Mesendoderm (in vitro differentiated cells): ENCODE measurements at regions not wholly inside any gene's neighbourhood (a gene's known extent, or its start where the extent isn't known, plus 50 kb on each side); places are given as distances from the start of the nearest gene placed in this dataset.

ENCODE experiments used
- DNase-seq: peaks from one replicate; pipeline ENCODE4 v3.0.0; 2013
- H2AK5ac ChIP-seq: 2 replicates; pipeline ENCODE4 v1.6.1; 2013; ENCODE audit warnings: low read length, inconsistent platforms
- H2BK120ac ChIP-seq: 2 replicates; pipeline ENCODE4 v1.6.1; 2013; ENCODE audit warnings: low read depth, mild to moderate bottlenecking, low read length, moderate library complexity, mixed read lengths
- H2BK15ac ChIP-seq: replicated peaks from 2 replicates; pipeline ENCODE4 v1.6.1; 2013; ENCODE audit warnings: low read depth, mild to moderate bottlenecking, moderate library complexity
- H2BK5ac ChIP-seq: 2 replicates; pipeline ENCODE4 v1.6.1; 2013; ENCODE audit warnings: low read length, inconsistent platforms
- H3K18ac ChIP-seq: 2 replicates; pipeline ENCODE4 v1.6.1; 2013; ENCODE audit warnings: mild to moderate bottlenecking, low read length, mixed read lengths
- H3K23ac ChIP-seq: one replicate; pipeline ENCODE4 v1.6.1; 2013; ENCODE audit warnings: low read length
- H3K27ac ChIP-seq: 2 replicates; pipeline ENCODE4 v1.5.1; 2013; ENCODE audit warnings: low read depth, mild to moderate bottlenecking, inconsistent platforms, low read length, moderate library complexity
- H3K27me3 ChIP-seq: 2 replicates; pipeline ENCODE4 v1.6.1; 2013; ENCODE audit warnings: low read length, control low read depth, mild to moderate bottlenecking, inconsistent platforms; ENCODE audit not compliant: insufficient read depth, poor library complexity
- H3K36me3 ChIP-seq: 2 replicates; pipeline ENCODE4 v1.6.1; 2013; ENCODE audit warnings: low read length, inconsistent platforms; ENCODE audit not compliant: control insufficient read depth, insufficient read depth
- H3K4ac ChIP-seq: one replicate; pipeline ENCODE4 v1.6.1; 2013; ENCODE audit warnings: low read depth, mild to moderate bottlenecking, low read length, moderate library complexity
- H3K4me1 ChIP-seq: 2 replicates; pipeline ENCODE4 v1.6.1; 2013; ENCODE audit warnings: low read depth, low read length, inconsistent platforms; ENCODE audit not compliant: control insufficient read depth
- H3K4me2 ChIP-seq: 2 replicates; pipeline ENCODE4 v1.6.1; 2013; ENCODE audit warnings: low read length
- H3K4me3 ChIP-seq: 2 replicates; pipeline ENCODE4 v1.5.1; 2013; ENCODE audit warnings: mild to moderate bottlenecking, low read length
- H3K56ac ChIP-seq: one replicate; pipeline ENCODE4 v1.6.1; 2013; ENCODE audit warnings: low read length
- H3K79me1 ChIP-seq: 2 replicates; pipeline ENCODE4 v1.6.1; 2013; ENCODE audit warnings: low read length, inconsistent platforms
- H3K79me2 ChIP-seq: 2 replicates; pipeline ENCODE4 v1.6.1; 2013; ENCODE audit warnings: mild to moderate bottlenecking, low read length; ENCODE audit not compliant: control insufficient read depth, insufficient read depth
- H3K9ac ChIP-seq: 2 replicates; pipeline ENCODE4 v1.6.1; 2013; ENCODE audit warnings: low read length, inconsistent platforms
- H4K5ac ChIP-seq: one replicate; pipeline ENCODE4 v1.6.1; 2013; ENCODE audit warnings: low read length
- H4K8ac ChIP-seq: one replicate; pipeline ENCODE4 v1.6.1; 2013; ENCODE audit warnings: low read depth, mild to moderate bottlenecking, control low read depth, low read length, moderate library complexity
- WGBS: extraction: QIAGEN DNeasy Blood & Tissue Kit; methylation state at CpG from one replicate; pipeline ENCODE4 v1.1.7; 2013; ENCODE audit warnings: low lambda C conversion rate, missing lambda C conversion rate; ENCODE audit not compliant: insufficient coverage; ENCODE audit errors: extremely low coverage; 5-methylcytosine and 5-hydroxymethylcytosine counted together

GRCh38 chr12:69084816-69085378 is 151.9 kb upstream of the CPM start:
- H3K4ac ChIP-seq, result no peak overlapping the region
- no peak for DNase-seq
- H3K56ac ChIP-seq, result no peak overlapping the region
- no peaks in the 10 kb centered on the region for H3K27me3 ChIP-seq
- H3K23ac ChIP-seq, result no peak overlapping the region
- no peak overlapping the region for H3K18ac ChIP-seq
- no peaks in the 10 kb centered on the region for H3K4me1 ChIP-seq
- no peak overlapping the region for H4K5ac ChIP-seq
- no peaks in the 10 kb centered on the region for H3K36me3 ChIP-seq
- no peak overlapping the region for H2AK5ac ChIP-seq
- H3K27ac ChIP-seq, result no peak overlapping the region
- H3K4me2 ChIP-seq, result no peak overlapping the region
- no peak overlapping the region for H2BK15ac ChIP-seq
- no peaks in the 10 kb centered on the region for H3K79me2 ChIP-seq
- no peaks in the 10 kb centered on the region for H3K79me1 ChIP-seq
- no peak overlapping the region for H2BK5ac ChIP-seq
- no peak overlapping the region for H3K4me3 ChIP-seq
- no peak overlapping the region for H3K9ac ChIP-seq
- no peak overlapping the region for H4K8ac ChIP-seq
- H2BK120ac ChIP-seq, result no peak overlapping the region

DNA sequence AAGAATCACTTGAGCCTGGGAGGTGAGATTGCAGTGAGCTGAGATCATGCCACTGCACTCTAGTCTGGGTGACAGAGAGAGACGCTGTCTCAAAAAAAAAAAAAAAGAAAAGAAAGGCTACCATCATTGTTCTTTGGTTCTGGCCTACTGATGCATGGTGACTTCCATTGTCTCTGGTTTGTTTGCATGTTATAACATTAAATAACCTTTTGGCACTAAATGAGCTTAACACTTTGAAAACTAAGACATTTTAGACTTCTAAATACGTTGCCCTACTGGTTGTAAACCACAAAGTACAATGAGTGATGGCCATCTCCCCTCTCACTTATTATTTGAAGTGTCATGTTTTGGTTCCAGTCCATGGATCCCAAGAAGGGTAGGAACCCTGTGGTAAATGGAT is 152.9 kb upstream of the CPM start:
- no peaks in the 10 kb centered on the region for H3K4me1 ChIP-seq

GRCh38 chr12:69087986-69088385 is 151.4 kb upstream of the CPSF6 start:
- Histone ChIP-seq H3K27me3 (no peaks in the 10 kb centered on the region), H3K4ac (no peak overlapping the region), H3K9ac (no peak overlapping the region), H2BK5ac (no peak overlapping the region), H3K4me3 (no peak overlapping the region), H2BK15ac (no peak overlapping the region), H3K79me1 (no peaks in the 10 kb centered on the region), H3K56ac (no peak overlapping the region), H4K8ac (no peak overlapping the region), H3K4me2 (no peak overlapping the region), H3K18ac (no peak overlapping the region), H3K4me1 (no peaks in the 10 kb centered on the region), H2BK120ac (no peak overlapping the region), H3K79me2 (no peaks in the 10 kb centered on the region), H3K23ac (no peak overlapping the region), H2AK5ac (no peak overlapping the region), H3K27ac (no peak overlapping the region), H3K36me3 (no peaks in the 10 kb centered on the region), H4K5ac (no peak overlapping the region)
- DNase-seq, result no peak
- WGBS, result no CpG with 5 or more reads among the region's 8 CpGs

More for the DNA sequence above, 152.9 kb upstream of the CPM start:
- Histone ChIP-seq H4K5ac (no peak overlapping the region), H3K56ac (no peak overlapping the region), H3K9ac (no peak overlapping the region), H3K18ac (no peak overlapping the region), H3K4ac (no peak overlapping the region), H3K36me3 (no peaks in the 10 kb centered on the region), H3K27ac (no peak overlapping the region), H3K23ac (no peak overlapping the region), H2BK120ac (no peak overlapping the region), H3K79me2 (no peaks in the 10 kb centered on the region), H2BK5ac (no peak overlapping the region), H4K8ac (no peak overlapping the region), H2AK5ac (no peak overlapping the region), H3K4me2 (no peak overlapping the region), H2BK15ac (no peak overlapping the region), H3K79me1 (no peaks in the 10 kb centered on the region), H3K4me3 (no peak overlapping the region), H3K27me3 (no peaks in the 10 kb centered on the region)
- DNase-seq, result no peak
- WGBS, result no CpG with 5 or more reads among the region's 2 CpGs

DNA sequence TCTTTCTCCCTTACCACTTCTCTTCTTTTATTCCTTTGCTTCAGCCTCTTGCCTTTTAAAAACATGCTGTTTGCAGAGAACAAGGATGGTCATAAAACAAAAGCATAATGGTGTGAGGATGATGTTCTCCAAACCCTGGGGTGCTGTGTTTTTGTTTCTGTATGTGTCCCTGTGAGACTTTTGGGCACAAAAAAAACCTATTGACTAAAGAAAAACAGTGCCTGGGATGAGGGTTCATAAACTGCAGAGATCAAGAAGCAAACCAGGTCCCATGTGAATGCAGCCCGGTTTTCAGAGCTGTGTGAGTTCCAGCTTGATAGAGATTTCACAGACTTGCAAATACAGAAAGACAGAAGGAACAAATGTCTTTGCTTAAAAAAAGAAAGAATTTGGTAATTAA is 148.6 kb upstream of the CPSF6 start:
- no peaks in the 10 kb centered on the region for H3K4me1 ChIP-seq
- H3K18ac ChIP-seq, result no peak overlapping the region
- H3K4me3 ChIP-seq, result no peak overlapping the region
- no peak overlapping the region for H3K27ac ChIP-seq
- no peak overlapping the region for H3K4me2 ChIP-seq
- no peak overlapping the region for H2AK5ac ChIP-seq
- no peaks in the 10 kb centered on the region for H3K79me2 ChIP-seq
- no peaks in the 10 kb centered on the region for H3K36me3 ChIP-seq
- no peaks in the 10 kb centered on the region for H3K79me1 ChIP-seq
- H3K27me3 ChIP-seq, result no peaks in the 10 kb centered on the region
- no peak overlapping the region for H2BK120ac ChIP-seq
- no peak overlapping the region for H3K9ac ChIP-seq
- WGBS, result no CpG with 5 or more reads among the region's 1 CpG
- no peak overlapping the region for H4K8ac ChIP-seq
- no peak overlapping the region for H2BK15ac ChIP-seq
- no peak overlapping the region for H2BK5ac ChIP-seq
- H3K23ac ChIP-seq, result no peak overlapping the region
- no peak for DNase-seq
- H3K4ac ChIP-seq, result no peak overlapping the region
- no peak overlapping the region for H4K5ac ChIP-seq
- no peak overlapping the region for H3K56ac ChIP-seq

DNA sequence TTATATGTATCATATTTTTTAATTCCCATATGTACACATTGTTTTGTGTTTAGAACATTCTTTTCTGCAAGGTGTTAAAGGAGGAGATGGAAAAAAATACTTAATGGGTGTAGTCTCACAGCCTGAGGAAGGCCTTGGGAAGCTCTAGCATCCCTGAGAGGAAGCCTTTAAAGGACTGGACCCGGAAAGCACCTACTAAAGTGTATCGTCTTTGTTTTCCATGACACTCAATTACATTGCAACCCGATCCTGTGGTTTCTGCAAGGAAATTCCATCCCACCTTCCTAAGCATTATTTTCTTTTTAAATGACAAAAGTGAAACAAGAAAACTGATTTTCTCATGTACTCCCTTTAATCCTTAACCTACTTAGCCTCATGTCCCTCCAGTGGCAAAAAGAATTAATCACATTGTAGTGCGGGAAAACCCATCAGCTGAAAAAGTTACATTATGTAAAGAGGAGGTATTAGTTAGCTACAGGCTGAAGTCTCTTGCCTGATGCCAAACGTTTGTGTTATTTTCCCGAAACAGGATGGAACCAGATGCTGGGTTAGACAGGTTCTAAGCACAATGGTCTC is 147.8 kb upstream of the CPSF6 start:
- Histone ChIP-seq H4K8ac (no peak overlapping the region), H2BK5ac (no peak overlapping the region), H3K79me2 (no peaks in the 10 kb centered on the region), H3K4ac (no peak overlapping the region), H3K56ac (no peak overlapping the region), H2BK15ac (no peak overlapping the region), H3K4me1 (no peaks in the 10 kb centered on the region), H4K5ac (no peak overlapping the region), H3K27ac (no peak overlapping the region), H3K23ac (no peak overlapping the region), H3K4me3 (no peak overlapping the region), H3K27me3 (no peaks in the 10 kb centered on the region), H3K9ac (no peak overlapping the region), H3K18ac (no peak overlapping the region), H2BK120ac (no peak overlapping the region), H3K4me2 (no peak overlapping the region), H3K36me3 (no peaks in the 10 kb centered on the region), H3K79me1 (no peaks in the 10 kb centered on the region), H2AK5ac (no peak overlapping the region)
- WGBS, result no CpG with 5 or more reads among the region's 6 CpGs
- DNase-seq, result no peak

- Histone ChIP-seq H3K27me3 (no peaks in the 10 kb centered on the region), H3K4me3 (no peak overlapping the region), H3K4ac (no peak overlapping the region), H2BK15ac (no peak overlapping the region), H3K56ac (no peak overlapping the region), H3K79me2 (no peaks in the 10 kb centered on the region), H3K9ac (no peak overlapping the region), H2BK5ac (no peak overlapping the region), H3K36me3 (no peaks in the 10 kb centered on the region), H2BK120ac (no peak overlapping the region), H2AK5ac (no peak overlapping the region), H3K79me1 (no peaks in the 10 kb centered on the region), H3K4me2 (no peak overlapping the region), H4K5ac (no peak overlapping the region), H4K8ac (no peak overlapping the region), H3K18ac (no peak overlapping the region), H3K27ac (no peak overlapping the region), H3K23ac (no peak overlapping the region), H3K4me1 (no peaks in the 10 kb centered on the region)
- DNase-seq, result no peak
- no CpG with 5 or more reads among the region's 4 CpGs for WGBS
Observed at GRCh38 chr12:69092137-69092536, 147.2 kb upstream of the CPSF6 start.
